ENCODE measurements at regions not wholly inside any gene's neighbourhood (a gene's known extent, or its start where the extent isn't known, plus 50 kb on each side); places are given as distances from the start of the nearest gene placed in this dataset.

- no peak for DNase-seq (ENCODE audit: low spot score)
These were observed 850.2 kb upstream of the ADAMTS5 start for GRCh38 chr21:27817074-27817473.

- DNase-seq (ENCODE audit: low spot score) = no peak
These were observed 849.4 kb upstream of the ADAMTS5 start for GRCh38 chr21:27816301-27816700.

DNA sequence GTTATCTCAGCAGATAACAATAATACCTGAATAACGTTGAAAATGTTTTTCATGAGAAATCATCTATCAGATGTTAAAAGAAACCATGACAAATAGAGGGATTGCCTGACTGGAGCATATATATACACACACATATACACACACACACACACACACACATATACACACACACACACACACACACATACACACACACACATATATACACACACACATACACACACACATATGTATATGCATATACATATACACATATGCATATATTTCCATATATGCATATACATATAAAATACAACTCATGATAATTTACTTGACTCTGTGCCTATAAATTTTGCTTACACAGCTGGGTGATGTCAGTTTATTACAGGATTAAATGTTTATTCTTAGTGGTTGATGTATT lies 847.3 kb upstream of the ADAMTS5 start:
- no peak for DNase-seq (ENCODE audit: low spot score)

DNA sequence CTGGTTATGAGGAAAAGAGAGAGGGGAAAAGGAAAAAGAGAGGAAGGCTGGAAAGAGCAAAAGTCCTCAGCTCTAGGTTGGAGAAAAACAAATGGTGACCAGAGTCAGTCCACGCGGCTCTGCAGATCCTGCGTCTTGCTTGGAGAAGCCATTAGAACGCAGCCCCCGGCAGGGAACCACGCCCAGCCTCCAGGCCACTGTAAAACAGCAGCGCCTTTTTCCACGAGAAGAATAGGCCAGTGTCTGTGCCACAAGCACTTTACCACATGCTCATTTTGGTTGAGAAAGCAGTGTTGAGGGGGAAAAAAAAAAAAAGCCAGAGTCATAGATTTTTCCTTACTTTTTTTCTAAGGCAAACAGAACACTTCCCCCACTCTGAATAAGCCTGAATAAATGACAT lies 846.9 kb upstream of the ADAMTS5 start:
- DNase-seq (ENCODE audit: low spot score) = no peak

DNA sequence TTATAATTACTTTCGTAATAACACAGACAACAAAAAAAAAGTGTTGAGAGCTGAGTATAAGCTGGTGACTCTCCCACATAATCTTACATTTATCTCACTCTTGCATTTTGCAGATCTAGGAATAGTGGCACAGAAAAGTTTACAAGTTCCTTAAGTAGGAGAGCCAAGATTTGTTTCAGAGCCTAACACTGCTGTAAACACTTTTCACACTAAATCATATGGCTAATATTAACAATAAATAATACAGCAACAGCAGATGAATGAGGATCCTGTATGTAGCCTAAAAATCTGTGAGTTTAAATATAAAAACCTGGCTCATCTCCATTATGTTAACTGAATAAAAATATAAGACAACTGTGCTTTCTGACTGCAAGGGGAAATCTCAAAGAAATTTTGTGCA lies 846.5 kb upstream of the ADAMTS5 start:
- no peak for DNase-seq (ENCODE audit: low spot score)

DNA sequence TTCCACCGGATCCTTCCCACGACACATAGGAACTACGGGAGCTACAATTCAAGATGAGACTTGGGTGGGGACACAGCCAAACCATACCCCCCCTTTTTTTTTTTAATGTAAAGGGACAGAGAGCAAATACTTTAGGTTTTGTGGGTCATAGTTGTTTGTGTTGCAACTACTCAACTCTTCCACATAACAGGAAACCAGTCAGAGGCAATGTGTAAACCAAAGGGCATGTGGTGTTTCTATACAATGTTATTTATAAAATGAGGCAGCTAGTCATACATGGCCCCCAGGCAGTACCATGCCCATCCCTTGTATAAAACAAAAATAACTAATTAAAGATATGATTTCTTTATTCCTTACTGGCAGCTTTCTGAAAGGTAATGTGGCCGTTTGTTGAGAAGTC lies 845.4 kb upstream of the ADAMTS5 start:
- no peak for DNase-seq (ENCODE audit: low spot score)

- DNase-seq (ENCODE audit: low spot score) = no peak
These were observed 842.0 kb upstream of the ADAMTS5 start for GRCh38 chr21:27808923-27809322.

GRCh38 chr21:27807596-27807995 lies 840.7 kb upstream of the ADAMTS5 start:
- DNase-seq (ENCODE audit: low spot score) = no peak

DNA sequence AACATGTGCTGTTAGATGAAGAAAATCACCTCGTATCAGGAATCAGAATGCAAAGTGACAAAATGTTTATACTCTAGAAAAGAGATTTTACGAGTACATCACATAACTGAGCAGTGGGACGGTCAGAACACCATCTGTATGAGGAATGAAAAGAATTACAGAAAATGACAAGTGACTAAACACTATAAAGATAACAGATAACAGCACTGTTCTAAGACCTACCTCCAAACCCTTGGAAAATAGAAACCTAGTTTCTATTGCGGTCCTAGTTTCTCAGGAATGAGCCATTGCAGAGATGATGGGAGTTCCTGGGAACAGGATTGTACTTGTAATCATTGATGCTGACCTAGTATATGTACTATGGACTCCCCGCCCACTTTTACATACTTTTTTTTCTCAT lies 839.4 kb upstream of the ADAMTS5 start:
- DNase-seq (ENCODE audit: low spot score) = no peak

- no peak for DNase-seq (ENCODE audit: low spot score)
These were observed 838.8 kb upstream of the ADAMTS5 start for GRCh38 chr21:27805696-27806095.

- DNase-seq (ENCODE audit: low spot score) = no peak
These were observed 837.6 kb upstream of the ADAMTS5 start for GRCh38 chr21:27804515-27804914.

DNA sequence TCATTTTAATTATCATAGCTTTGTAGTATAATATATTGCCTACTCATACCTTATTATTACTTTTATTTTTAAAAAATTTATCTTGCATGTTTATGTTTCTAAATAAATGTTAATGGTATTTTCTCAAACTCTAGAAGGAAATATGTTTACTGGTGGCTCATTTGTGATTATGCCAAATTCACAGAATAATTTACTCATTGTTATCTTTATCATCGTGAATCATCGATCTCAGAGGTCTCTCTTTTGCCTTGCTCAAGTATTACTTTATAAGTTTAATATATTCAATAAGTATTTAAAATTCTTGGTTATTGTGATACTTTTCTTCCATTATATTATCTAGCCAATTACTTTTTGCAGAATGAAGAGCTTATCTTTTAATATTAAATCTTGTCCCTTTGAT lies 836.7 kb upstream of the ADAMTS5 start:
- no peak for DNase-seq (ENCODE audit: low spot score)

- DNase-seq (ENCODE audit: low spot score) = no peak
These were observed 836.1 kb upstream of the ADAMTS5 start for GRCh38 chr21:27802816-27803475.

DNA sequence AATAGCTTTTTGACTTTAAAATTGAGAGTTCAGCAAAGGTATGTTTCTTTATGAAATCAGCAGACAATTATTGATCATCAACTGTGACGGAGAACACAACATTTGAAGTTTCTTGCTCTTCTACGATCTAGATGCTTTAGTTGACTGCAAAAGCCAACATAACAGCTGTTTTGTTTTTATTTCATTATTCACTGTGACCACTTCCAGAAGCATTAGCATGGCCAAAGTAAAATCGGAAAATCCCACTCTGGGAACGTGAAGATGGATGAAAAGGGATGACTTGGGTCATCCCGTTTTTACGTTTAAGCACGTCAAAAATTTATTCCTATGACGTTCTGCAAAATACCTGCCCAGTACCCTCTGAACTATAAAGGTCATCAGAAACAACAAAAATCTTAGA lies 833.0 kb upstream of the ADAMTS5 start:
- no peak for DNase-seq (ENCODE audit: low spot score)

DNA sequence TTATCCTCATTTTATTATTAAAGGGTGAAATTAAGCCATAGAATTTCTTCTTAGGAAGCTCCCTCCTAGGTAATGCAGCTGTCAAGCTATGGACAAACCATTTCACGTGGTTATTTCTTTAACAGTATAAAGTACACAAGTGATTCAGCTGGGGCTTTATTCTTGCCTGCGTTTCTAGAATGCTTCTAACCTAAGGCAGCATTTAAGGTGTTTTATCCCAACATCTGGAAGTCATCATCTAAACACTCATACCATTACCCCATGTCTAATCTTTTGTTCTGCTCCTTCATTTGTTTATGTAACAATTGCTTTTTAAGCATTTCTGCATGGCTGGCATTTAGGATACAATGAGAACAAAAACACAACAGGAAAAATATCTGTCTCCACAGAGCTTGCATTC lies 829.2 kb upstream of the ADAMTS5 start:
- no peak for DNase-seq (ENCODE audit: low spot score)

GRCh38 chr21:27795418-27795817 lies 828.5 kb upstream of the ADAMTS5 start:
- no peak for DNase-seq (ENCODE audit: low spot score)

- DNase-seq (ENCODE audit: low spot score) = no peak
These were observed 827.0 kb upstream of the ADAMTS5 start for GRCh38 chr21:27793901-27794300.

DNA sequence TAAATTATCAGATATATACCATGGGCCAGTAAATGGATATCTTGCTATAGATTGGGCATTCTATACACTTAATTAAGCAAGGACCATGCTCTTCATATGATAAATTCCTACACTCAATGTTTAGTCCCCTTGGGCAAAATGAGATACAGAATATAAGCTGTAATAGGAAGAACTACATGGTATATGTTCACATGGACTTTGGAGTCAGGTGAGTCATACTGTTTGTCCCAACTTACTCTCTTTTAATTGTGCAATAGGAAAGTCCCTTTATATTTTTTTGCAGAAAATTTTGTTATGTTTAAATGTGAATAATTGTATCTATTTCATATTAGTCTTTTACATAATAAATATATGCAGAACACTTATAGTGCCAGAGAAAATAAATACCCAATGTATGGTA lies 820.2 kb upstream of the ADAMTS5 start:
- no peak for DNase-seq (ENCODE audit: low spot score)

GRCh38 chr21:27779606-27780005 lies 812.7 kb upstream of the ADAMTS5 start:
- DNase-seq (ENCODE audit: low spot score) = no peak

GRCh38 chr21:27776925-27777553 lies 810.2 kb upstream of the ADAMTS5 start:
- no peak for DNase-seq (ENCODE audit: low spot score)

DNA sequence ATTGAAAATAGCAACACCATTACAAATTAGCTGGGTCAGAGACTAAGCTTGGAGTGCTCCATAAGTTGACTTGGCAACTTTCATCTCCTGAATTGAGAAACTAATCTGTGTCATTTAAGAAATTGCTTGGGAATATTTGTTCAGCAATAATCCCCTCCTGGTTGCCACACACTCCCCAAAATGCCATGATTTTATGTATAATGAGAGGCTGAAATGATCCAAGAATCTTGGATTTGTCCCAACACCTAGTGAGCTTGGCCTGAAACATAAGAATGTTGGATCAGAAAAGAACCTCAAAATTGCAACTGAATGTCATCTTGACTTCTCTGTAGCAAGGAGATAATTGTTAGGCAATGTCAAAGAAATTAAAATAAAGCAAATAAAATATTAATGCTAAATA lies 805.9 kb upstream of the ADAMTS5 start:
- DNase-seq (ENCODE audit: low spot score) = no peak

- DNase-seq (ENCODE audit: low spot score) = no peak
These were observed 805.1 kb upstream of the ADAMTS5 start for GRCh38 chr21:27771938-27772483.

DNA sequence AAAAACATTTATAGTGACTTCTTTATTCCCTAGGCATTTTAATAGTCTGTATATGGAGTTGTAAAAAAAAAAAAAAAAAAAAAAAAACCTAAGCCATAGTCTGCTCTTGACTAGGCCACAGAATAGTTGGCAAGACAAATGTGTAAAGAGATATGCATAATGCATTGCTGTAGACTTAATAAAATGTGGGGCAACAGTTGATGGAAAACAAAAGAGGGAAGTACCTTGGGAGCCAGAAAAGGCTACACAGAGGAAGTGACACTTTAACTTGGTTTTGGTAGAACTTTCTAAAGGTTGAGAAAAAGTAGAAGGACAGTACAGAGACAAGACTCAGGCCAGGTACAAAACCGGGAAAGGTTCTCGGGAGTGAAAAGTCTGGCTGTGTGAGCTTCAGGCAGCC lies 802.9 kb upstream of the ADAMTS5 start:
- DNase-seq (ENCODE audit: low spot score) = no peak
